Neural progenitor cell (in vitro differentiated cells): ENCODE measurements at regions not wholly inside any gene's neighbourhood (a gene's known extent, or its start where the extent isn't known, plus 50 kb on each side); places are given as distances from the start of the nearest gene placed in this dataset.

Experiments used
- CTCF ChIP-seq: fragments of 200-600 bp; sonication (generic); IDR thresholded peaks from 2 replicates; pipeline ENCODE4 v1.5.1; 2017; ENCODE audit warnings: antibody characterized with exemption, mild to moderate bottlenecking
- EZH2 ChIP-seq: fragments of 200-600 bp; sonication (generic); IDR thresholded peaks from 2 replicates; pipeline ENCODE4 v1.6.1; 2017; ENCODE audit warnings: antibody characterized with exemption, mild to moderate bottlenecking, moderate library complexity
- EZH2phosphoT487 ChIP-seq: fragments of 200-600 bp; sonication (generic); IDR thresholded peaks from 2 replicates; pipeline ENCODE4 v1.6.1; 2017; ENCODE audit warnings: antibody characterized with exemption

DNA sequence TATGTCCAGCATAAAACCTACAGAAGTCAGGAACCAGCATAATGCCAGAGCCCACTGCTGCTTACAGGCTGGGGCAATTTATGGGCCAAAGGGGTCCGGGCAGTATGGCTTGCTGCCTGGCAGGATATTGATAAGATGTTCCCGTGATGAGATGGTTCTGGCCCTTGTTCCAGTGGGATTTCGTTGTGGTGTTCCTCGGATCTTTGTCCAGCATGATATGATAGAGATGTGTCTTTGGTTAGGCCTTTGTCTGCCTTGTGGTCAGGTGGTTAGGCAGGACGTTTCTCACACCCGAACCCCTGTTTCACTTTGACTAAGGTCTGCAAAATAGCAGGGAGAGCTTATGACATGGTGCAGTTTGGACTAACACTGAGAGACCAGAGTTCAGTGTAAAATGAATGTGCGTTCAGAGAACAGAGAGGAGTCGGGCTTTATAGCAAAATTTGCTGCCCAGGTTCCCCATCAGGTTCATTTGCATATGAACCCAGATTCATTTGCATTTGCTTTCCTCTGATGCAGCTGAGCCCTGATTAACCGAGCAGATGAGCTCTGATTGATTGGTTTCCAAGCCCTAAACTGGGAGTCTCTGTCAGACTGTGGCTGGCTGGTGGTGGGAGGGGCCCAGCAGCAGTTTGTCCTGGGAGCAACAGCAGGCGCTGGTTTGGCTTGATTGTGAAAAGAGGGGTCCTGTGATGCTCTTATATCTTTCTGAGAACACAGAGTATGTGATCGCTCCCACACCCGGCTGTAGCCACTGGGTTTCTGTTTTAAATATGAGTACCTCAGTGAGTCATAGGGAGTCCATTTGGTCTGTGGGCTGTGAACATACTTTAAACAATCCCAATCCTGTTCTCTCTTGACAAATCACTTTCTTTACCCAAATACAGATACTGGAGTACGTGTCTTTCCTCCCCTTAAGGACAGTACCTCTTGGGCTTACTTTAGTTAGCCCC lies 156.3 kb upstream of the PZP start:
- TF ChIP-seq CTCF (no peak), EZH2 (no peak), EZH2phosphoT487 (no peak)
